GM12878 (cell line): ENCODE measurements at regions not wholly inside any gene's neighbourhood (a gene's known extent, or its start where the extent isn't known, plus 50 kb on each side); places are given as distances from the start of the nearest gene placed in this dataset.

Source experiments
- ATAC-seq: fragments of 200-7000 bp; cut with Tn5 transposase; 3 replicates; pipeline ENCODE4 v1.9.1; 2020; ENCODE audit warnings: mild to moderate bottlenecking, moderate library complexity
- BruUV-seq: library from RNA; stranded (reverse); fragments of 400-500 nt; replicated peaks from 2 replicates; lab custom pipeline; 2021; lab: Mats Ljungman, UMichigan
- CTCF ChIA-PET: fragments of 300-600 bp; sonication (Branson Sonifier 250); formaldehyde crosslinking; extraction: SDS; loops from one replicate; lab custom pipeline; 2021; ENCODE audit warnings: inconsistent platforms; lab: Yijun Ruan, JAX
- POLR2A ChIA-PET: fragments of 350-600 bp; formaldehyde crosslinking; extraction: SDS; loops from one replicate; lab custom pipeline; 2021; ENCODE audit warnings: inconsistent platforms; lab: Charles Lee
- RAD21 ChIA-PET: fragments of 300-600 bp; sonication (Branson Sonifier 250); formaldehyde crosslinking; loops from one replicate; lab custom pipeline; 2023; ENCODE audit warnings: antibody characterized with exemption; ENCODE audit not compliant: unreplicated experiment; lab: Charles Lee
- SMC1A ChIA-PET: fragments of 300-600 bp; sonication (Branson Sonifier 250); formaldehyde crosslinking; loops from one replicate; lab custom pipeline; 2023; ENCODE audit not compliant: unreplicated experiment, uncharacterized antibody; lab: Charles Lee
- DNase-seq: peaks from one replicate; pipeline ENCODE4 v3.0.0-alpha.2; 2011; ENCODE audit warnings: low read depth, low spot score
- FAIRE-seq: peaks from 3 replicates; lab custom pipeline; 2011; peaks lifted over from hg19 to GRCh38; lab: Jason Lieb, UNC
- H2AFZ ChIP-seq: 2 replicates; pipeline ENCODE4 v1.6.0; 2011; ENCODE audit warnings: low read depth, low read length, control low read depth; ENCODE audit not compliant: control insufficient read depth
- H3K27ac ChIP-seq: 2 replicates; pipeline ENCODE4 v1.5.1; 2011; ENCODE audit warnings: control low read depth; ENCODE audit not compliant: control insufficient read depth, insufficient read depth
- H3K27me3 ChIP-seq, 2 experiments: replicated peaks in 1 of 2; 2 replicates each; pipeline versions ENCODE4 v1.6.0 to v1.6.1; 2011; ENCODE audit warnings: low read length in 1 of 2; ENCODE audit not compliant: control insufficient read depth in 2 of 2, insufficient read depth in 2 of 2
- H3K36me3 ChIP-seq, 2 experiments: 2 replicates each; pipeline ENCODE4 v1.5.1; 2011; ENCODE audit warnings: low read length in 1 of 2; ENCODE audit not compliant: control insufficient read depth in 2 of 2, insufficient read depth in 2 of 2
- H3K4me1 ChIP-seq: 2 replicates; pipeline ENCODE4 v1.6.1; 2011; ENCODE audit warnings: mild to moderate bottlenecking, low read length, moderate library complexity, mixed read lengths; ENCODE audit not compliant: control insufficient read depth, insufficient read depth
- H3K4me2 ChIP-seq: 2 replicates; pipeline ENCODE4 v1.6.0; 2011; ENCODE audit warnings: control low read depth; ENCODE audit not compliant: control insufficient read depth, insufficient read depth
- H3K4me3 ChIP-seq: fragments of 200-600 bp; sonication (generic); 2 replicates; pipeline ENCODE4 v1.5.1; 2016
- H3K79me2 ChIP-seq: 2 replicates; pipeline ENCODE4 v1.6.0; 2011; ENCODE audit warnings: low read length; ENCODE audit not compliant: control insufficient read depth, insufficient read depth
- H3K9ac ChIP-seq: 2 replicates; pipeline ENCODE4 v1.8.0; 2011; ENCODE audit warnings: low read length, control low read depth, mixed read lengths; ENCODE audit not compliant: control insufficient read depth, insufficient read depth
- H3K9me3 ChIP-seq: replicated peaks from 3 replicates; pipeline ENCODE4 v1.5.1; 2011; ENCODE audit warnings: mild to moderate bottlenecking, low read length; ENCODE audit not compliant: control insufficient read depth, insufficient read depth
- H4K20me1 ChIP-seq: 2 replicates; pipeline ENCODE4 v1.6.0; 2011; ENCODE audit not compliant: control insufficient read depth, insufficient read depth
- ATF2 ChIP-seq: IDR thresholded peaks from 2 replicates; pipeline ENCODE4 v1.6.1; 2012; ENCODE audit warnings: low read length, inconsistent platforms
- ATF7 ChIP-seq: fragments of 450-650 bp; IDR thresholded peaks from 2 replicates; pipeline ENCODE4 v1.6.1; 2016; ENCODE audit warnings: low read depth, mild to moderate bottlenecking
- CEBPZ ChIP-seq: fragments of 150-350 bp; IDR thresholded peaks from 2 replicates; pipeline ENCODE4 v1.6.1; 2016; ENCODE audit warnings: low read depth, low read length
- CHD2 ChIP-seq: IDR thresholded peaks from 2 replicates; pipeline ENCODE4 v1.6.1; 2011; ENCODE audit warnings: low read depth, low read length, improper control_type of control experiment, borderline replicate concordance
- CREM ChIP-seq: IDR thresholded peaks from 2 replicates; pipeline ENCODE4 v1.6.1; 2014; ENCODE audit warnings: antibody characterized with exemption, low read depth
- EGR1 ChIP-seq, 2 experiments: IDR thresholded peaks; 1 replicate in 1 of 2; 2 replicates in 1 of 2; pipeline ENCODE4 v1.6.1; 2011 to 2012; ENCODE audit warnings: low read depth in 2 of 2, low read length in 2 of 2, borderline replicate concordance in 1 of 2, mild to moderate bottlenecking in 1 of 2, moderate library complexity in 1 of 2
- HSF1 ChIP-seq: fragments of 150-350 bp; IDR thresholded peaks from 2 replicates; pipeline ENCODE4 v1.6.1; 2014; ENCODE audit warnings: mild to moderate bottlenecking, low read depth, low read length
- PRDM15 ChIP-seq: fragments of 450-650 bp; formaldehyde crosslinking; IDR thresholded peaks from 2 replicates; pipeline ENCODE4 v1.4.0; 2020; ENCODE audit warnings: mild to moderate bottlenecking, moderate library complexity
- RUNX3 ChIP-seq: IDR thresholded peaks from 2 replicates; pipeline ENCODE4 v1.6.1; 2012; ENCODE audit warnings: low read length, inconsistent platforms
- USF2 ChIP-seq: IDR thresholded peaks from 2 replicates; pipeline ENCODE4 v1.6.1; 2011; ENCODE audit warnings: low read depth, low read length, improper control_type of control experiment, borderline replicate concordance
- YBX1 ChIP-seq: fragments of 450-650 bp; IDR thresholded peaks from 2 replicates; pipeline ENCODE4 v1.6.1; 2016; ENCODE audit warnings: antibody characterized with exemption
- YY1 ChIP-seq: IDR thresholded peaks from 2 replicates; pipeline ENCODE4 v1.6.1; 2011; ENCODE audit warnings: low read depth, mild to moderate bottlenecking, low read length
- WGBS: methylation state at CpG from one replicate; pipeline ENCODE4 v1.1.6; 2016; ENCODE audit warnings: low lambda C conversion rate; ENCODE audit not compliant: insufficient replicate concordance, insufficient coverage; ENCODE audit errors: missing lambda C conversion rate; 5-methylcytosine and 5-hydroxymethylcytosine counted together
- in situ Hi-C: fragments of 300-500 bp; cut with MboI; formaldehyde crosslinking; loops from 9 replicates; pipeline ENCODE4 v1.14.3; 2018; ENCODE audit warnings: mixed read lengths
- intact Hi-C: fragments of 100-400 bp; cut with micrococcal nuclease; formaldehyde crosslinking; loops from one replicate; pipeline ENCODE4 v1.14.2; 2022; ENCODE audit not compliant: unreplicated experiment

GRCh38 chr18:26729008-26729407, 136.5 kb downstream of the AQP4 start:
- intact Hi-C loops: no loop called here
- SMC1A ChIA-PET: interaction anchor here (0.7 to 1.3 kb wide), 3 partner anchors 19 to 94 kb away, joined by 4 read pairs; no protein-coding TSS in a partner anchor
- DNase-seq (no peak), ATAC-seq (no peak), FAIRE-seq (no peak)
- 17% methylated on average over 3 of the region's 3 CpGs for WGBS
- no peaks in the 10 kb centered on the region for H3K79me2 ChIP-seq
- in situ Hi-C loops: no loop called here
- H3K27ac ChIP-seq: no peak overlapping the region
- H3K4me1 ChIP-seq: no peaks in the 10 kb centered on the region
- no peaks in the 10 kb centered on the region for H3K36me3 ChIP-seq
- POLR2A ChIA-PET: no interaction called here
- no peak overlapping the region for H3K4me3 ChIP-seq
- H3K4me2 ChIP-seq: no peak overlapping the region
- no peaks in the 10 kb centered on the region for H4K20me1 ChIP-seq
- no peak overlapping the region for H3K9ac ChIP-seq
- CTCF ChIA-PET: no interaction called here
- H3K27me3 ChIP-seq: peaks cover 0 to 6% of the 10 kb centered on the region in 2 experiments; a peak in 1 of 4 replicates
- H2AFZ ChIP-seq: no peak overlapping the region
- no peaks in the 10 kb centered on the region for H3K9me3 ChIP-seq
- RAD21 ChIA-PET: no interaction called here
- no TSS peak for BruUV-seq
- TF ChIP-seq EGR1 (IDR thresholded peaks at IDR 0.05; ENCODE audit: borderline replicate concordance in 1 of 2, low read depth in 2 of 2, low read length in 2 of 2) (no peak), YBX1 (no peak), ATF2 (no peak), USF2 (no peak), PRDM15 (CRISPR knock-in tag) (no peak), RUNX3 (no peak), HSF1 (no peak), CHD2 (no peak), CREM (no peak), ATF7 (no peak), CEBPZ (no peak), YY1 (no peak)
